SK-N-SH (cell line): ENCODE measurements at regions not wholly inside any gene's neighbourhood (a gene's known extent, or its start where the extent isn't known, plus 50 kb on each side); places are given as distances from the start of the nearest gene placed in this dataset.

Experiments
- CHD2 ChIP-seq: fragments of 150-350 bp; IDR thresholded peaks from 2 replicates; pipeline ENCODE4 v1.6.1; 2018; ENCODE audit warnings: low read length; ENCODE audit not compliant: partially characterized antibody
- ELF1 ChIP-seq: IDR thresholded peaks from 2 replicates; pipeline ENCODE4 v1.4.0; 2012
- FOXM1 ChIP-seq: IDR thresholded peaks from 2 replicates; pipeline ENCODE4 v1.4.0; 2012; ENCODE audit warnings: low read depth, mild to moderate bottlenecking
- GABPA ChIP-seq: IDR thresholded peaks from 2 replicates; pipeline ENCODE4 v1.4.0; 2012; ENCODE audit warnings: low read depth, mild to moderate bottlenecking
- YY1 ChIP-seq: IDR thresholded peaks from 2 replicates; pipeline ENCODE4 v1.4.0; 2012; ENCODE audit warnings: low read depth, mild to moderate bottlenecking
- TF ChIP-seq, protein P1 (sequence below): fragments of 200-600 bp; sonication (generic); IDR thresholded peaks from 2 replicates; pipeline ENCODE4 v1.6.1; 2017; ENCODE audit warnings: antibody characterized with exemption, mild to moderate bottlenecking, moderate library complexity

GRCh38 chr17:14904386-14904785, 360.7 kb downstream of the PMP22 start:
- TF ChIP-seq ELF1 (no peak), CHD2 (no peak), FOXM1 (no peak), YY1 (no peak), GABPA (no peak)
- TF ChIP-seq, protein P1, sequence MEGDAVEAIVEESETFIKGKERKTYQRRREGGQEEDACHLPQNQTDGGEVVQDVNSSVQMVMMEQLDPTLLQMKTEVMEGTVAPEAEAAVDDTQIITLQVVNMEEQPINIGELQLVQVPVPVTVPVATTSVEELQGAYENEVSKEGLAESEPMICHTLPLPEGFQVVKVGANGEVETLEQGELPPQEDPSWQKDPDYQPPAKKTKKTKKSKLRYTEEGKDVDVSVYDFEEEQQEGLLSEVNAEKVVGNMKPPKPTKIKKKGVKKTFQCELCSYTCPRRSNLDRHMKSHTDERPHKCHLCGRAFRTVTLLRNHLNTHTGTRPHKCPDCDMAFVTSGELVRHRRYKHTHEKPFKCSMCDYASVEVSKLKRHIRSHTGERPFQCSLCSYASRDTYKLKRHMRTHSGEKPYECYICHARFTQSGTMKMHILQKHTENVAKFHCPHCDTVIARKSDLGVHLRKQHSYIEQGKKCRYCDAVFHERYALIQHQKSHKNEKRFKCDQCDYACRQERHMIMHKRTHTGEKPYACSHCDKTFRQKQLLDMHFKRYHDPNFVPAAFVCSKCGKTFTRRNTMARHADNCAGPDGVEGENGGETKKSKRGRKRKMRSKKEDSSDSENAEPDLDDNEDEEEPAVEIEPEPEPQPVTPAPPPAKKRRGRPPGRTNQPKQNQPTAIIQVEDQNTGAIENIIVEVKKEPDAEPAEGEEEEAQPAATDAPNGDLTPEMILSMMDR = no peak
